Fibroblast of lung (primary cell): ENCODE measurements at regions not wholly inside any gene's neighbourhood (a gene's known extent, or its start where the extent isn't known, plus 50 kb on each side); places are given as distances from the start of the nearest gene placed in this dataset.
A peak's percentile ranks its signal among the peaks of the same experiment; 100 is the strongest.

Experiments used
- DNase-seq, 2 donors: peaks; one replicate each; pipeline versions ENCODE4 v3.0.0 to v3.0.0-alpha.2; 2010; ENCODE audit warnings: low read depth in 2 of 2
- H2AFZ ChIP-seq: 2 replicates; pipeline ENCODE4 v1.5.1; 2012; ENCODE audit warnings: low read length, control low read depth, inconsistent platforms
- H3K27ac ChIP-seq: 2 replicates; pipeline ENCODE4 v1.5.1; 2011; ENCODE audit warnings: low read length, control low read depth; ENCODE audit not compliant: insufficient read depth
- H3K27me3 ChIP-seq: 2 replicates; pipeline ENCODE4 v1.5.1; 2011; ENCODE audit warnings: mild to moderate bottlenecking, low read length; ENCODE audit not compliant: control insufficient read depth, insufficient read depth
- H3K36me3 ChIP-seq: 2 replicates; pipeline ENCODE4 v1.5.1; 2011; ENCODE audit warnings: low read length; ENCODE audit not compliant: control insufficient read depth, insufficient read depth
- H3K4me1 ChIP-seq: 2 replicates; pipeline ENCODE4 v1.5.1; 2011; ENCODE audit warnings: low read length; ENCODE audit not compliant: control insufficient read depth, insufficient read depth; ENCODE audit errors: extremely low read depth
- H3K4me2 ChIP-seq: 2 replicates; pipeline ENCODE4 v1.5.1; 2011; ENCODE audit warnings: low read length, control low read depth; ENCODE audit not compliant: insufficient read depth; ENCODE audit errors: extremely low read depth
- H3K4me3 ChIP-seq, 4 experiments: fragments of 200-600 bp in 1 of 4; sonication (generic) in 1 of 4; replicated peaks in 1 of 4; 2 replicates each; pipeline ENCODE4 v1.5.1; 2011 to 2016; ENCODE audit warnings: low read length in 4 of 4, low read depth in 3 of 4, mild to moderate bottlenecking in 3 of 4, control low read depth in 2 of 4, inconsistent platforms in 1 of 4, mixed read lengths in 1 of 4; ENCODE audit not compliant: insufficient read depth in 1 of 4; ENCODE audit errors: control extremely low read depth in 1 of 4
- H3K79me2 ChIP-seq: 2 replicates; pipeline ENCODE4 v1.5.1; 2012; ENCODE audit warnings: mild to moderate bottlenecking, low read length, inconsistent platforms; ENCODE audit not compliant: control insufficient read depth, insufficient read depth
- H3K9ac ChIP-seq: 2 replicates; pipeline ENCODE4 v1.5.1; 2011; ENCODE audit warnings: mild to moderate bottlenecking, low read length, control low read depth; ENCODE audit not compliant: insufficient read depth
- H3K9me3 ChIP-seq: 2 replicates; pipeline ENCODE4 v1.5.1; 2012; ENCODE audit warnings: low read depth, low read length; ENCODE audit not compliant: control insufficient read depth, insufficient read depth
- H4K20me1 ChIP-seq: 2 replicates; pipeline ENCODE4 v1.5.1; 2011; ENCODE audit warnings: low read length; ENCODE audit not compliant: control insufficient read depth, insufficient read depth; ENCODE audit errors: extremely low read depth
- CTCF ChIP-seq, 2 donors: IDR thresholded peaks in 1 of 2; conservative IDR thresholded peaks in 1 of 2; 1 replicate in 1 of 2; 2 replicates in 1 of 2; pipeline ENCODE4 v1.5.1; 2011 to 2012; ENCODE audit warnings: low read length in 2 of 2, control low read depth in 1 of 2, inconsistent platforms in 1 of 2, low read depth in 1 of 2, mild to moderate bottlenecking in 1 of 2
- EZH2 ChIP-seq: IDR thresholded peaks from 2 replicates; pipeline ENCODE4 v1.5.1; 2012; ENCODE audit warnings: low read length, control low read depth, mild to moderate bottlenecking; ENCODE audit errors: missing control alignments

- no peak overlapping the region for H3K9ac ChIP-seq
- no peaks in the 10 kb centered on the region for H3K9me3 ChIP-seq
- H3K36me3 ChIP-seq = no peaks in the 10 kb centered on the region
- DNase-seq = peak in 1 of 2 donors; percentile 20
- no peak for TF ChIP-seq CTCF (conservative IDR thresholded peaks at IDR 0.05 in 1 of 2, IDR thresholded peaks at IDR 0.05 in 1 of 2; ENCODE audit: low read depth in 1 of 2, low read length in 2 of 2)
- TF ChIP-seq EZH2 = no peak
- H3K4me1 ChIP-seq = no peaks in the 10 kb centered on the region
- no peak overlapping the region for H2AFZ ChIP-seq
- H3K4me3 ChIP-seq = no peak overlapping the region
- no peak overlapping the region for H3K27ac ChIP-seq
- H3K4me2 ChIP-seq = no peak overlapping the region
- H3K27me3 ChIP-seq = no peaks in the 10 kb centered on the region
- H3K79me2 ChIP-seq = no peaks in the 10 kb centered on the region
- H4K20me1 ChIP-seq = no peaks in the 10 kb centered on the region
Observed at GRCh38 chr3:31159331-31160039, 265.0 kb upstream of the GADL1 start.

- Histone ChIP-seq H3K4me3 (no peak overlapping the region), H4K20me1 (no peaks in the 10 kb centered on the region), H3K36me3 (no peaks in the 10 kb centered on the region), H3K9me3 (no peaks in the 10 kb centered on the region), H3K9ac (no peak overlapping the region), H3K27me3 (no peaks in the 10 kb centered on the region), H3K4me1 (peaks cover 8% of the 10 kb centered on the region), H2AFZ (no peak overlapping the region), H3K79me2 (no peaks in the 10 kb centered on the region), H3K27ac (no peak overlapping the region), H3K4me2 (no peak overlapping the region)
- TF ChIP-seq CTCF (conservative IDR thresholded peaks at IDR 0.05 in 1 of 2, IDR thresholded peaks at IDR 0.05 in 1 of 2; ENCODE audit: low read depth in 1 of 2, low read length in 2 of 2) = no peak
- no peak for TF ChIP-seq EZH2
- peak in 1 of 2 donors; percentile 31 for DNase-seq
Observed at GRCh38 chr3:31161889-31162288, 267.4 kb upstream of the GADL1 start.

GRCh38 chr3:31164381-31164780 is 269.9 kb upstream of the GADL1 start:
- Histone ChIP-seq H2AFZ (no peak overlapping the region), H3K27me3 (no peaks in the 10 kb centered on the region), H4K20me1 (no peaks in the 10 kb centered on the region), H3K4me2 (no peak overlapping the region), H3K27ac (no peak overlapping the region), H3K79me2 (no peaks in the 10 kb centered on the region), H3K4me3 (no peak overlapping the region), H3K36me3 (no peaks in the 10 kb centered on the region), H3K9ac (no peak overlapping the region), H3K4me1 (peaks cover 8% of the 10 kb centered on the region), H3K9me3 (no peaks in the 10 kb centered on the region)
- no peak for DNase-seq
- no peak for TF ChIP-seq CTCF (conservative IDR thresholded peaks at IDR 0.05 in 1 of 2, IDR thresholded peaks at IDR 0.05 in 1 of 2; ENCODE audit: low read depth in 1 of 2, low read length in 2 of 2)
- TF ChIP-seq EZH2 = no peak
